Naive thymus-derived CD8-positive, alpha-beta T cell (primary cell): ENCODE measurements at regions not wholly inside any gene's neighbourhood (a gene's known extent, or its start where the extent isn't known, plus 50 kb on each side); places are given as distances from the start of the nearest gene placed in this dataset.
A peak's percentile ranks its signal among the peaks of the same experiment; 100 is the strongest.

Experiments
- ATAC-seq, 2 donors: fragments of 150-1000 bp; cut with Tn5 transposase in 1 of 2; sonication (Bioruptor Pico), chemical (Tn5 transposase) in 1 of 2; 1 replicate in 1 of 2; 2 replicates in 1 of 2; pipeline ENCODE4 v1.10.0; 2021; ENCODE audit warnings: mild to moderate bottlenecking in 2 of 2, moderate library complexity in 2 of 2
- POLR2A ChIA-PET: fragments of 350-600 bp; sonication (Branson Sonifier 250); formaldehyde crosslinking; loops from one replicate; lab custom pipeline; 2021; ENCODE audit warnings: antibody characterized with exemption; lab: Charles Lee
- DNase-seq, 10 donors: peaks; one replicate each; pipeline versions ENCODE4 v3.0.0 to v3.0.0-alpha.2; 2020 to 2022
- H3K27ac Mint-ChIP-seq, 10 donors: one replicate each; pipeline ENCODE4 v1.8.0; 2020 to 2022; ENCODE audit warnings: mild to moderate bottlenecking in 10 of 10, mixed read lengths in 10 of 10, moderate library complexity in 4 of 10, inconsistent platforms in 1 of 10
- H3K27me3 Mint-ChIP-seq, 5 donors: one replicate each; pipeline ENCODE4 v1.8.0; 2021 to 2022; ENCODE audit warnings: mixed read lengths in 5 of 5
- H3K36me3 Mint-ChIP-seq, 3 donors: one replicate each; pipeline ENCODE4 v1.8.0; 2020 to 2022; ENCODE audit warnings: mixed read lengths in 3 of 3, mild to moderate bottlenecking in 2 of 3, inconsistent platforms in 1 of 3
- H3K4me1 Mint-ChIP-seq, 4 donors: one replicate each; pipeline ENCODE4 v1.8.0; 2021 to 2022; ENCODE audit warnings: mixed read lengths in 4 of 4
- H3K4me3 Mint-ChIP-seq, 10 donors: one replicate each; pipeline ENCODE4 v1.8.0; 2020 to 2022; ENCODE audit warnings: mild to moderate bottlenecking in 10 of 10, mixed read lengths in 10 of 10, moderate library complexity in 6 of 10, inconsistent platforms in 1 of 10
- H3K9me3 Mint-ChIP-seq, 9 donors: one replicate each; pipeline ENCODE4 v1.8.0; 2020 to 2022; ENCODE audit warnings: mixed read lengths in 9 of 9, mild to moderate bottlenecking in 3 of 9, inconsistent platforms in 1 of 9, moderate library complexity in 1 of 9

DNA sequence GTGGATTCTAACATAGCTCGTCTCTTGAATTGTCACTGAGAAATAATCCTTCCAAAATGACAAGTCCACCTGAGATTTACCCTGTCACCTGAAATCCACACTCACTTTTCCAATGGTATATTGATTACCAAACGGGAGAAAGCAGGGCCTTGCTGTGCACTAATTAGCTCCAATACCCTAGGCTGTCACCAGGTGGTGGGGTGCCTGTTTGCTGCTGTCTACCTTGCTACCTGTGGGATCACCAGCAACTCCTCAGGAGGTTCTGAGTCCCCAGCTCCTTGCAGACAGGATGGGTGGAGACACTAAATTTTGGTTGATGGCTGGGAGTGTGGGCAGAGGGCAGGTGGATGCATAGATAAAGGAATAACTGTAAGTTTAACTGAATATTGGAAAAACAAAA lies 237.2 kb upstream of the ZNF32 start:
- DNase-seq, result no peak

DNA sequence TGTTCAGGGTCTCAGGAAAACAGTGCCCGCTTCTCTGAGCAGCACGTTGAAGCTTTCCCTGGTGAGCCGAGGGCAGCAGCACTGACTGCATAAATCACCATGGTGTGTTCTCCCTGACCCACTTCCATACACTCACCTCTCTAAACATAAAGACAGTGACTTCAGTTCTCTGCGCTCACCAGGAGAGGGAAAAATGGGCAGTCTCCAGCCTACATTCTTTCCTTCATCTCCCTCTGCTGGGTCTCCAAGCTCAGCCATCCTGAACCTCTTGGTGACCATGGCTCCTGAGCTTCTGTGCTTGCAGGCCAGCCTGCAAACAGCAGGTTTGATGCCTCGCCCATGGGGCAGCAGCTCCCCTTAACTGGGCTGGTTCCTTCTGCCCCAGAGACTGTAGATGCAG lies 236.6 kb upstream of the ZNF32 start:
- no peaks in the 10 kb centered on the region for H3K4me1 Mint-ChIP-seq
- ATAC-seq (no peak), DNase-seq (no peak)
- H3K36me3 Mint-ChIP-seq, result no peaks in the 10 kb centered on the region
- no peaks in the 10 kb centered on the region for H3K9me3 Mint-ChIP-seq
- H3K4me3 Mint-ChIP-seq, result no peak overlapping the region
- POLR2A ChIA-PET, result no interaction called here
- no peak overlapping the region for H3K27ac Mint-ChIP-seq
- peaks cover 0 to 2% (median 0%) of the 10 kb centered on the region in 5 donors for H3K27me3 Mint-ChIP-seq

More for the DNA sequence above, 237.2 kb upstream of the ZNF32 start:
- peaks cover 0 to 4% (median 1%) of the 10 kb centered on the region in 5 donors for H3K27me3 Mint-ChIP-seq
- H3K36me3 Mint-ChIP-seq, result no peaks in the 10 kb centered on the region
- H3K9me3 Mint-ChIP-seq, result no peaks in the 10 kb centered on the region
- ATAC-seq, result no peak
- H3K4me1 Mint-ChIP-seq, result no peaks in the 10 kb centered on the region
- H3K27ac Mint-ChIP-seq, result peak overlapping the region in 1 of 10 donors; percentile 52
- POLR2A ChIA-PET, result no interaction called here
- H3K4me3 Mint-ChIP-seq, result no peak overlapping the region

DNA sequence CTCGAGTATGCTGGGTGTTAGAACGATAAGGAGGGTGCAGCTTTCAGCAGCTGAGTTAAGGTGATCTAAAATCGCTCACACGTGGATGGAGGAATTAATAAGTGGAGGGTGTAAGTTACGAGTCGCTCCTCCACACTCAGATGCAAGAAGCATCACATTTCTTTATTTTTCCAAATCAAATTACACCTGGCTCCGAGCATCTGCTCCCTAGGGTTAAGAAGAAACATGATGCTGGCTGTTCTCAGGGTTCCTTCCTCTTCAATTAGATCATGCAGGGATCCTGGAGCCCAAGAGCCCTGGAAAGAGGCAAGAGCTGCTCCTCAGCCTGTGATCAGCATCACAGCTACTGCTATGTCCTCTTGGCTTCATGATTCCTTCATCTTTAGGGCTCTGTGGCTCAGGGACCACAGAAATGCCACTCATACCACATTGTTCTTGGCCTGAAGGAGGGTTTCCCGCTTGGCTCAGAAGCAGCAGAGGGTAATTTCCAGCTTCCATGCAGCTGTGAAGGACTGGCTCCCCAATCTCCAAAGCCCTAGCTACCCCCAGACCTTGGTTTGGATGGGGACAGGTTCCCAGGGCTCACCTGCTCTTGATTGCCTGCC lies 235.9 kb upstream of the ZNF32 start:
- POLR2A ChIA-PET, result no interaction called here
- Mint-ChIP-seq H3K9me3 (no peaks in the 10 kb centered on the region), H3K36me3 (no peaks in the 10 kb centered on the region), H3K4me1 (no peaks in the 10 kb centered on the region), H3K27me3 (peaks cover 0 to 2% (median 0%) of the 10 kb centered on the region in 5 donors), H3K4me3 (no peak overlapping the region), H3K27ac (no peak overlapping the region)
- ATAC-seq, result no peak
- DNase-seq, result no peak

DNA sequence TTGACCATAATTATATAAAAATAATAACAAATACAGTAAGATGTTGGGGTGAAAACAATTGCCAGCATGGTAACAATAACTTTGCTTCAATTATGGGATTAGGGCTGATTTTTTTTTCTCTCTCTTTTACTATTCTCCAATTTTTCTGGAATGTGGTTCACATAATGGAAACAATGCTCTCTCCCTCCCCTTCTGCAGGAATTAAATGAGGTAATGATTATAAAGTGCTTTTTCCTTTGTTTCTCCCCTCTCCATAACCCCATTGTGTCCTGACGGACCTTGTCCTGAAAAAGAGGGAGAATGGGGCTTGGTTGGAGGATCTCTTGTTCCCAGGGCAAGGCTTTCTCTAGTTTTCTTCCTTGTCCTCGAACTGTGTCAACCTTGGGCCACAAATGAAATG lies 234.0 kb upstream of the ZNF32 start:
- Mint-ChIP-seq H3K9me3 (no peaks in the 10 kb centered on the region), H3K27me3 (peaks cover 0 to 2% (median 0%) of the 10 kb centered on the region in 5 donors), H3K36me3 (no peaks in the 10 kb centered on the region), H3K4me3 (no peak overlapping the region), H3K27ac (no peak overlapping the region), H3K4me1 (peaks cover 0 to 5% (median 3%) of the 10 kb centered on the region in 4 donors)
- ATAC-seq, result no peak
- no peak for DNase-seq
- POLR2A ChIA-PET, result no interaction called here

DNA sequence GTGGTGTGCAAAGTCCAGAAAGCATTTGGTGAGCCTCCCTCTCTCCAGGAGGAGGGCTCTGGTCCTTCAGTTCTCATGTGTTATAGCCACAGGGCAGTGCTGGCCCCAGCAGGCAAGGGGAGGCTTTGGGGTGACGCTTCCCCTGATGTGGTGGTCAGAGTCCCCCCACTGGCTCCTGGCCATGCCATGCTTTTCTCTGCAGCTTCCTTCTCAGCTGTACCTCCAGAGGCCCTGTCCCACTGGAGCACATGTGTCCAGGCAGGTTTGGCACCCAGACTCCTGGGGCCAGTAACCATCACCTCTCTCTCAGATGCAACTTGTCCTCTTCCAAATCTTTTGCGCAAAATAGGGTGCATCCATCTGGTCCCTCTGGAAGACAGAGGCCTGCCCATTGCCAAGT lies 233.0 kb upstream of the ZNF32 start:
- H3K9me3 Mint-ChIP-seq, result no peaks in the 10 kb centered on the region
- ATAC-seq, result no peak
- no peak for DNase-seq
- H3K36me3 Mint-ChIP-seq, result no peaks in the 10 kb centered on the region
- no peaks in the 10 kb centered on the region for H3K27me3 Mint-ChIP-seq
- peaks cover 0 to 6% (median 3%) of the 10 kb centered on the region in 4 donors for H3K4me1 Mint-ChIP-seq
- no peak overlapping the region for H3K4me3 Mint-ChIP-seq
- POLR2A ChIA-PET, result interaction anchor here (0.5 kb wide), 1 partner anchor 233 kb away, joined by 3 read pairs; no protein-coding TSS in a partner anchor
- H3K27ac Mint-ChIP-seq, result no peak overlapping the region

DNA sequence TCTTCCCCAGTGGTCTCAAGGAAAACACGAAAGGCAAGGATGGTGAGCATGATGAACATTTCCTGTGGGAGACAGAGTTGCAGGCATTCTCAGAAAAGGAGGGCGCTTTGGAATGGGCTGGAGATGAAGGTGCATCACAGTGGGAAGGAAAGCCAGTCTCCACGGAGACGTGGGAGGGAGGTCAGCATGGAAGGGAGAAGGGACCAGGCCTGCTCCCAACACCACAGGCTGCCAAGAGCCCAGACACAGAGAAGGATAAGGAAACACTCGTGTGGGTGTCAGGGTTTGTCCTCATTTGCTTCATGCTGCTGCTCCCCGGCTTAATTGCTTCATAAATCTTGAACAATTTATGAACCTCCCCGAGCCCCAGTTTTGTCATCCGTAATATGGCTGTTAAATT lies 231.5 kb upstream of the ZNF32 start:
- ATAC-seq, result no peak
- H3K9me3 Mint-ChIP-seq, result no peaks in the 10 kb centered on the region
- H3K4me3 Mint-ChIP-seq, result no peak overlapping the region
- no peak overlapping the region for H3K27ac Mint-ChIP-seq
- no peaks in the 10 kb centered on the region for H3K36me3 Mint-ChIP-seq
- no peaks in the 10 kb centered on the region for H3K27me3 Mint-ChIP-seq
- H3K4me1 Mint-ChIP-seq, result peaks cover 0 to 6% (median 3%) of the 10 kb centered on the region in 4 donors
- no peak for DNase-seq
- POLR2A ChIA-PET, result no interaction called here

DNA sequence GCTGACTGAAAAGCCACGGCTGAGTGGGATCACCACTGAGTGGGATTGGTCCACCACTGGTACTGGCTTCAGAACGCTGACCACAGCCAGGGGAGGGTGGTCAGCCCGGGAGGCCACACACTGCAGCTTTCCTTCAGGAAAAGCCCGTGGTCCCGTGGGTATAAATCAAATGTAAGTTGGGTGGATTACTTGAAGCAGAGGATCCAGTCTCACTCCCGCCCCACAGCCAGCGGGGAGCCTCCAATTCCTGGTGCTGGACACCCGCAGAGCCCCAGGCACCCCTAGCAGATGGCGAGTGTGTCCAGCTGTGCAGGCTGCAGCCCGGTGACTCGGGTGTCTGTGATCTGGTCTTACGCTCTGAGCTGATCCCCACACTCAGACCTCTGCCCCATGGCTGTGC lies 231.1 kb upstream of the ZNF32 start:
- ATAC-seq (no peak), DNase-seq (no peak)
- Mint-ChIP-seq H3K9me3 (no peaks in the 10 kb centered on the region), H3K36me3 (no peaks in the 10 kb centered on the region), H3K4me3 (no peak overlapping the region), H3K27ac (no peak overlapping the region), H3K27me3 (no peaks in the 10 kb centered on the region), H3K4me1 (peaks cover 0 to 6% (median 3%) of the 10 kb centered on the region in 4 donors)
- POLR2A ChIA-PET, result no interaction called here

DNA sequence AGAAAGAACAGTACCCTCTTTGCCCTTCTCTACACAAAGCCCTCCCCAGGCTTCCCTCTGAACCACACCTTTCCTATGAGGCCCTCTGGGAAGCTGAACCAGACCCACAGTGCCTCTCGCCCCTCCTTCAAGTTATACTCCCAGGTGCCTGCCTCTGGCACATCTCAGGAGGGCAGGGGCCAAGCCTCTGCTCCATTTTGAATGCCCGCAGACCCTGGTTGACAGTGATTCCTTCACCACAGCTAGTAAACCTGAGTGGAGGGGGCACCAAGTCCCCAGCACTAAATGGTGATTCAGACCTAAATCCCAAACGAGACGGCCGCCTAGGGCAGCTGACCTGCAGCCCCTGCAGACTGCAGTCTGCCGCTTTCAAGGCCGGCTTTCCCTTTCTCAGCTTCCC lies 230.5 kb upstream of the ZNF32 start:
- H3K27ac Mint-ChIP-seq, result peak overlapping the region in 1 of 10 donors; percentile 49
- no peaks in the 10 kb centered on the region for H3K27me3 Mint-ChIP-seq
- H3K4me1 Mint-ChIP-seq, result peaks cover 0 to 6% (median 3%) of the 10 kb centered on the region in 4 donors
- ATAC-seq (no peak), DNase-seq (no peak)
- no peaks in the 10 kb centered on the region for H3K9me3 Mint-ChIP-seq
- no peaks in the 10 kb centered on the region for H3K36me3 Mint-ChIP-seq
- POLR2A ChIA-PET, result no interaction called here
- H3K4me3 Mint-ChIP-seq, result no peak overlapping the region

DNA sequence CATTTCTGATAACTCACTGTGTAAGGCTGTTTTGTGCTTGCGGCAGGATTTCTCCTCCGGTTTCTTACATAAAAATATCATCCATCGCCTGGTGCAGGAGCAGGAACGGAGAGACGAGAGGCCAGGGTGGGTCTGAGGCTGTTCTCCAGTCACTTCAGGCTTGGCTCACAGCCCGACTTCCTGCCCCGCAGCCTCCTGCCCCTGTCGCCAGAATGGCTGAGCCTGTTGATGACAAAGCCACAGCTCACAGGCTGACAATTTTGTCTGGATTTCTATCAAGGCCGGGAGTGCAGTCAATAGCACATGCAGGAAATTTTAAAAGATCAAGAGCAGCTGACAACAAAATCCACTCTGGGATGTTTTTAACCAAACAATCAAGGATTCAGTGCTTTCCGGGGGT lies 229.7 kb upstream of the ZNF32 start:
- DNase-seq, result no peak
- Mint-ChIP-seq H3K27ac (no peak overlapping the region), H3K36me3 (no peaks in the 10 kb centered on the region), H3K9me3 (no peaks in the 10 kb centered on the region), H3K4me1 (peaks cover 0 to 6% (median 4%) of the 10 kb centered on the region in 4 donors), H3K27me3 (no peaks in the 10 kb centered on the region), H3K4me3 (no peak overlapping the region)
- POLR2A ChIA-PET, result no interaction called here
- ATAC-seq, result no peak

DNA sequence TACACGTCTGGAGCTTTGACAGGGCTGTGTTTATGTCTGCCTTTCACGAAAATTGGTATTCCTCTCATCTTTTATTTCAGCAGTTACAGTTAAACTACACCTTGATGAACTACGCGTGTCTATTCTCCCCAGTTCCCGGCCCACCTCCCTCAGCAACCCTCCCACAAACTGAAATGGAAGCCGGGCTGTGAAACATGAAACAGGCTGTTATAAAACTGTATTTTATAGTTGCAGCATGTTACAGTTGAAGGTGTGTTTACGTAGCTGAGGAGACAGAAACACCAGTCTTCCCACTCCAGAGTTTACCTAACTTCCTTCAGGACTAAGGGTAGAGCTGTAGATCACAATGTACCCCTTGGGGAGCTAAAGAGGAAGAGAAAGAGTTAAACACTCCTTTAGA lies 228.3 kb upstream of the ZNF32 start:
- H3K27ac Mint-ChIP-seq, result no peak overlapping the region
- peaks cover 0 to 6% (median 4%) of the 10 kb centered on the region in 4 donors for H3K4me1 Mint-ChIP-seq
- no peaks in the 10 kb centered on the region for H3K27me3 Mint-ChIP-seq
- ATAC-seq, result no peak
- no peaks in the 10 kb centered on the region for H3K9me3 Mint-ChIP-seq
- no peaks in the 10 kb centered on the region for H3K36me3 Mint-ChIP-seq
- DNase-seq, result no peak
- no peak overlapping the region for H3K4me3 Mint-ChIP-seq
- POLR2A ChIA-PET, result no interaction called here

DNA sequence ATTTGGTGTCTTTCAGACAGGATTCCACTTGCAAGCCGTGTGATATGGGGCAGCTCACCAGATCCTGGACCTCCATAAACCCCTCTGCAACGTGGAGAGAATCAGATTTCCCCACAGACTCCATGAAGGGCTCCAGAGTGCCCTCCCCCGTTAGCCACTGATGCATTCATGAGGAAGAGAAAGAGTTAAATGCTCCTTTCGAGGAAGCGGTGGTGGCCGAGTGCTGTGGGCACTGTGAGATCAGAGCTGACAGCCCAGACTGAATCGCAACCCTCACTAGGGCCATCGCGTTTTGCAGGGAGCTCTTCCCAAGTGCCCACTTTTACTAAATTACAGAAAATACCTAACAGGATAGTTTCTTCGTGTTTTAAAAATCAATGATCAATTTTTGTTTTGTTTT lies 226.3 kb upstream of the ZNF32 start:
- no peaks in the 10 kb centered on the region for H3K9me3 Mint-ChIP-seq
- H3K4me1 Mint-ChIP-seq, result peaks cover 0 to 6% (median 4%) of the 10 kb centered on the region in 4 donors
- no peak for ATAC-seq
- H3K4me3 Mint-ChIP-seq, result no peak overlapping the region
- H3K27ac Mint-ChIP-seq, result no peak overlapping the region
- DNase-seq, result no peak
- POLR2A ChIA-PET, result no interaction called here
- no peaks in the 10 kb centered on the region for H3K36me3 Mint-ChIP-seq
- H3K27me3 Mint-ChIP-seq, result no peaks in the 10 kb centered on the region

DNA sequence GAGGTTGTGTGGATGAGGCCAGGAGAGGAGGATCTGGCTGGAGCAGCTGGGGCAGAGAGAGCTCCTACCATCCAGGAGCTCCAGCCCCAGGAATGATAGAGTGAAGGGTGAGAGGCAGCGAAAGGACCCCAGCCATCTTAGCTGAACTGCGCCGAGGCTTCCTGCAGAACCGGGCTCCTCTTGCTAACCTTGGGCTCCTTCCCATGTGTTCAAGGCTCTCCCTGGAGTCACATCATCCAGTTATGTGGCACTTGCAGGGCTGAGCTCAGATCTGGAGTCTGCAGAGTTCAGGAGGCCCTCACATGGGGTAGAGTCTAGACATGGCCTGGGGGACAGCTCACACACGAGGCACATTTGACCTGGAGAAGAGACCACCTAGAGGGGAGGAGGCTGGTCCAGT lies 225.0 kb upstream of the ZNF32 start:
- Mint-ChIP-seq H3K4me3 (no peak overlapping the region), H3K27ac (no peak overlapping the region), H3K9me3 (no peaks in the 10 kb centered on the region), H3K27me3 (no peaks in the 10 kb centered on the region), H3K4me1 (peaks cover 0 to 6% (median 4%) of the 10 kb centered on the region in 4 donors), H3K36me3 (no peaks in the 10 kb centered on the region)
- POLR2A ChIA-PET, result no interaction called here
- DNase-seq (no peak), ATAC-seq (no peak)

DNA sequence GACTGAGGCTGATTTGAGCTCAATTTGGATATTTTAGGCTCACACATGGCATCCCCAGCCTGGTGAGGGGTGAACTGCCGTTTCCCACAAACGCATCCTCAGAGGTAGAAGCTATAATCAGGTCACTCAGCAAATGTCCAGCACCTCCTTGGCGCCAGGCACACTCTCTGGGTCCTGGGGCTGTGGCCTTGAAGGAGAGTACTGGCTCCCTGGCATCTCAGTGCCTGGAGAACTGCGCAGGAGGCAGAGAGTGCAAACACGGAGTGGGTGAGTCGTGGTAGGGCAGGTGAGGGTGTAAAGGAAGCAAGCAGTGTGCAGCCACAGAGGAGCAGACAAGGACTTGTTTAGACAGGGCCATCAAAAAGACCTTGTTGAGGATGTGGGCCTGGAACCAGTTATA lies 224.0 kb upstream of the ZNF32 start:
- Mint-ChIP-seq H3K27ac (no peak overlapping the region), H3K4me1 (peaks cover 0 to 2% (median 0%) of the 10 kb centered on the region in 4 donors), H3K27me3 (no peaks in the 10 kb centered on the region), H3K4me3 (no peak overlapping the region), H3K36me3 (no peaks in the 10 kb centered on the region), H3K9me3 (no peaks in the 10 kb centered on the region)
- POLR2A ChIA-PET, result no interaction called here
- ATAC-seq (no peak), DNase-seq (no peak)

DNA sequence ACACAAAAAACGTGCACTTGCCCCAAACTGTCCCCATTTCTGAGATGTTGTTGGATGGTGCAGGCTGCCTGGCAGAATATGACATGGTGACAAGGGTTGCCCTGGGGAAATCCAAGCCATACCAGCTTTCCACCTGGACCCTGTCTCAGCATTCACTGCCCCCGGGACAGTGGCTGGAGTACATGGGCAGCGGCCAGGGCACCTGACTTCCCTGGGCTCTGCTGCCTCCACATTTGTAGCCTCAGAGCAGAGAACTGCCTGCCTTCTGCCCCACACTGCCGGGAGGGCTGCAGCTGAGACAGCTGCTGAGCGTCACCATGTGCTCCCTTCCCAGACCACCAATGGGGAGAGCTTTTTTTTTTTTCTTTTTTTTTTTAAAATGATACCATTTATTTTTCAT lies 222.9 kb upstream of the ZNF32 start:
- Mint-ChIP-seq H3K4me3 (no peak overlapping the region), H3K36me3 (no peaks in the 10 kb centered on the region), H3K4me1 (peaks cover 0 to 2% (median 0%) of the 10 kb centered on the region in 4 donors), H3K9me3 (no peaks in the 10 kb centered on the region), H3K27me3 (no peaks in the 10 kb centered on the region), H3K27ac (no peak overlapping the region)
- ATAC-seq (no peak), DNase-seq (no peak)
- POLR2A ChIA-PET, result no interaction called here
